Liver (tissue), 8 donors: ENCODE measurements at regions not wholly inside any gene's neighbourhood (a gene's known extent, or its start where the extent isn't known, plus 50 kb on each side); places are given as distances from the start of the nearest gene placed in this dataset.

Source experiments
- DNase-seq: peaks from one replicate; pipeline ENCODE4 v3.0.0-alpha.2; 2017; ENCODE audit warnings: low spot score
- H3K27ac ChIP-seq, 2 donors: one replicate each; pipeline ENCODE4 v1.7.0; 2013; ENCODE audit warnings: inconsistent platforms in 2 of 2, low read length in 2 of 2, control low read depth in 1 of 2, low read depth in 1 of 2, mild to moderate bottlenecking in 1 of 2
- H3K27me3 ChIP-seq, 4 donors: one replicate each; pipeline versions ENCODE4 v1.6.1 to v1.7.0; 2013; ENCODE audit warnings: low read length in 3 of 4, inconsistent platforms in 1 of 4, mild to moderate bottlenecking in 1 of 4, moderate library complexity in 1 of 4; ENCODE audit not compliant: control insufficient read depth in 4 of 4, insufficient read depth in 4 of 4
- H3K36me3 ChIP-seq, 4 donors: one replicate each; pipeline versions ENCODE4 v1.6.1 to v1.7.0; 2013; ENCODE audit warnings: low read length in 3 of 4, mild to moderate bottlenecking in 3 of 4, low read depth in 1 of 4, moderate library complexity in 1 of 4; ENCODE audit not compliant: control insufficient read depth in 4 of 4, insufficient read depth in 3 of 4
- H3K4me1 ChIP-seq, 4 donors: one replicate each; pipeline versions ENCODE4 v1.6.1 to v1.7.0; 2013; ENCODE audit warnings: low read length in 3 of 4, mild to moderate bottlenecking in 3 of 4, moderate library complexity in 1 of 4; ENCODE audit not compliant: control insufficient read depth in 4 of 4, insufficient read depth in 4 of 4
- H3K4me3 ChIP-seq, 3 donors: one replicate each; pipeline versions ENCODE4 v1.6.1 to v1.7.0; 2013; ENCODE audit warnings: low read length in 3 of 3, control low read depth in 1 of 3, low read depth in 1 of 3, mild to moderate bottlenecking in 1 of 3
- H3K9ac ChIP-seq, 2 donors: one replicate each; pipeline ENCODE4 v1.7.0; 2013; ENCODE audit warnings: low read length in 2 of 2, mild to moderate bottlenecking in 2 of 2, moderate library complexity in 2 of 2, control low read depth in 1 of 2, low read depth in 1 of 2
- H3K9me3 ChIP-seq, 4 donors: one replicate each; pipeline versions ENCODE4 v1.6.1 to v1.7.0; 2013; ENCODE audit warnings: low read length in 3 of 4; ENCODE audit not compliant: control insufficient read depth in 4 of 4
- CTCF ChIP-seq: fragments of 150-350 bp; IDR thresholded peaks from 2 replicates; pipeline ENCODE4 v1.5.1; 2017; ENCODE audit warnings: improper control_type of control experiment, low read depth, low read length; ENCODE audit not compliant: missing input control
- EGR1 ChIP-seq, 2 donors: IDR thresholded peaks; 2 replicates each; pipeline ENCODE4 v1.6.1; 2016 to 2018; ENCODE audit warnings: antibody characterized with exemption in 2 of 2, low read depth in 2 of 2
- FOXA1 ChIP-seq: IDR thresholded peaks from 2 replicates; pipeline ENCODE4 v1.6.1; 2016; ENCODE audit warnings: antibody characterized with exemption
- FOXA2 ChIP-seq: IDR thresholded peaks from 2 replicates; pipeline ENCODE4 v1.6.1; 2016; ENCODE audit warnings: antibody characterized with exemption
- HNF4A ChIP-seq, 2 donors: conservative IDR thresholded peaks; 2 replicates each; pipeline ENCODE4 v1.6.1; 2016; ENCODE audit warnings: antibody characterized with exemption in 2 of 2, mild to moderate bottlenecking in 2 of 2
- HNF4G ChIP-seq: IDR thresholded peaks from 2 replicates; pipeline ENCODE4 v1.6.1; 2016; ENCODE audit warnings: antibody characterized with exemption
- JUND ChIP-seq, 2 donors: IDR thresholded peaks; 2 replicates each; pipeline ENCODE4 v1.6.1; 2016; ENCODE audit warnings: antibody characterized with exemption in 2 of 2
- MAX ChIP-seq: IDR thresholded peaks from 2 replicates; pipeline ENCODE4 v1.6.1; 2016; ENCODE audit warnings: antibody characterized with exemption
- REST ChIP-seq: IDR thresholded peaks from 2 replicates; pipeline ENCODE4 v1.6.1; 2016; ENCODE audit warnings: antibody characterized with exemption, mild to moderate bottlenecking
- RXRA ChIP-seq, 2 donors: IDR thresholded peaks; 2 replicates each; pipeline ENCODE4 v1.6.1; 2017 to 2018; ENCODE audit warnings: antibody characterized with exemption in 2 of 2, mild to moderate bottlenecking in 1 of 2
- SP1 ChIP-seq: IDR thresholded peaks from 2 replicates; pipeline ENCODE4 v1.6.1; 2018; ENCODE audit warnings: antibody characterized with exemption, mild to moderate bottlenecking
- TAF1 ChIP-seq: conservative IDR thresholded peaks from 2 replicates; pipeline ENCODE4 v1.6.1; 2016; ENCODE audit warnings: antibody characterized with exemption, mild to moderate bottlenecking
- YY1 ChIP-seq: IDR thresholded peaks from 2 replicates; pipeline ENCODE4 v1.6.1; 2016; ENCODE audit warnings: antibody characterized with exemption, mild to moderate bottlenecking
- ZBTB33 ChIP-seq: IDR thresholded peaks from 2 replicates; pipeline ENCODE4 v1.6.1; 2016; ENCODE audit warnings: antibody characterized with exemption
- WGBS: extraction: QIAGEN DNeasy Blood & Tissue Kit; methylation state at CpG from one replicate; pipeline ENCODE4 v1.1.7; 2013; 5-methylcytosine and 5-hydroxymethylcytosine counted together
- donor health status: healthy.
- donor health status: healthy.
- donor health status: healthy.
- donor health status: healthy.
- donor health status: healthy.

- TF ChIP-seq REST (no peak), FOXA2 (no peak)
Measured at GRCh38 chr3:194218646-194219453, 82.9 kb downstream of the HES1 start (continued).

- H3K36me3 ChIP-seq, result no peaks in the 10 kb centered on the region
- no peaks in the 10 kb centered on the region for H3K4me1 ChIP-seq
- 91% methylated on average over 10 of the region's 10 CpGs for whole genome bisulfite sequencing
- no peaks in the 10 kb centered on the region for H3K9me3 ChIP-seq
- no peak overlapping the region for H3K27ac ChIP-seq
- TF ChIP-seq SP1 (no peak), HNF4G (no peak), HNF4A (conservative IDR thresholded peaks at IDR 0.05) (no peak), TAF1 (no peak), CTCF (no peak), EGR1 (IDR thresholded peaks at IDR 0.05; ENCODE audit: low read depth in 2 of 2) (no peak), ZBTB33 (no peak)
- no peak for DNase-seq
- no peak overlapping the region for H3K4me3 ChIP-seq
- H3K27me3 ChIP-seq, result no peaks in the 10 kb centered on the region
- H3K9ac ChIP-seq, result no peak overlapping the region
Measured at GRCh38 chr3:194219826-194220410, 84.0 kb downstream of the HES1 start.

GRCh38 chr3:194220901-194221326 lies 85.0 kb downstream of the HES1 start:
- no peaks in the 10 kb centered on the region for H3K9me3 ChIP-seq
- H3K4me3 ChIP-seq, result no peak overlapping the region
- no peak for DNase-seq
- H3K9ac ChIP-seq, result no peak overlapping the region
- no peaks in the 10 kb centered on the region for H3K27me3 ChIP-seq
- 98% methylated on average over 8 of the region's 8 CpGs for WGBS
- no peaks in the 10 kb centered on the region for H3K4me1 ChIP-seq
- no peaks in the 10 kb centered on the region for H3K36me3 ChIP-seq
- no peak overlapping the region for H3K27ac ChIP-seq
- TF ChIP-seq FOXA1 (no peak), FOXA2 (no peak), EGR1 (IDR thresholded peaks at IDR 0.05; ENCODE audit: low read depth in 2 of 2) (no peak), CTCF (no peak), SP1 (no peak), RXRA (IDR thresholded peaks at IDR 0.05) (no peak), REST (no peak), HNF4A (conservative IDR thresholded peaks at IDR 0.05) (no peak), TAF1 (no peak), YY1 (no peak), MAX (no peak), JUND (IDR thresholded peaks at IDR 0.05) (no peak)
